ENCODE measurements at regions not wholly inside any gene's neighbourhood (a gene's known extent, or its start where the extent isn't known, plus 50 kb on each side); places are given as distances from the start of the nearest gene placed in this dataset.

- no peak for TF ChIP-seq Cebpa-rat (IDR thresholded peaks at IDR 0.05)
- Histone ChIP-seq H3K36me3 (no peaks in the 10 kb centered on the region), H3K9me3 (peaks cover 13% of the 10 kb centered on the region; the same call in 1 of the 2 replicates), H3K27ac (no peak overlapping the region), H3K4me2 (no peak overlapping the region), H3K4me1 (peaks cover 13% of the 10 kb centered on the region), H3K27me3 (no peaks in the 10 kb centered on the region), H4K20me1 (no peaks in the 10 kb centered on the region), H3K4me3 (no peak overlapping the region), H3K9ac (no peak overlapping the region)
Measured at GRCh38 chr5:67317603-67318002, 121.0 kb upstream of the CD180 start.

- Histone ChIP-seq H3K36me3 (no peaks in the 10 kb centered on the region), H3K27me3 (no peaks in the 10 kb centered on the region), H3K4me1 (peaks cover 13% of the 10 kb centered on the region), H3K9me3 (peaks cover 13% of the 10 kb centered on the region; the same call in 1 of the 2 replicates), H3K4me2 (no peak overlapping the region), H3K4me3 (no peak overlapping the region), H3K9ac (no peak overlapping the region), H3K27ac (no peak overlapping the region), H4K20me1 (no peaks in the 10 kb centered on the region)
- no peak for TF ChIP-seq Cebpa-rat (IDR thresholded peaks at IDR 0.05)
Measured at GRCh38 chr5:67316695-67317094, 120.1 kb upstream of the CD180 start.

- no peak for TF ChIP-seq Cebpa-rat (IDR thresholded peaks at IDR 0.05)
- Histone ChIP-seq H3K9me3 (peaks cover 13% of the 10 kb centered on the region; the same call in 1 of the 2 replicates), H3K4me1 (peaks cover 13% of the 10 kb centered on the region), H4K20me1 (no peaks in the 10 kb centered on the region), H3K27me3 (no peaks in the 10 kb centered on the region), H3K27ac (0 out of 2 replicates have a peak overlapping the region, but pooled peaks have one; percentile 16), H3K36me3 (no peaks in the 10 kb centered on the region), H3K9ac (no peak overlapping the region), H3K4me3 (no peak overlapping the region), H3K4me2 (peak overlapping the region; percentile 52)
Measured at GRCh38 chr5:67315082-67315989, 118.7 kb upstream of the CD180 start.

- H3K27ac ChIP-seq: no peak overlapping the region
- TF ChIP-seq Cebpa-rat (IDR thresholded peaks at IDR 0.05): no peak
Measured at GRCh38 chr5:67311701-67312100, 115.1 kb upstream of the CD180 start.

GRCh38 chr5:67311208-67311607, 114.6 kb upstream of the CD180 start:
- Histone ChIP-seq H4K20me1 (no peaks in the 10 kb centered on the region), H3K27ac (no peak overlapping the region), H3K36me3 (no peaks in the 10 kb centered on the region), H3K27me3 (no peaks in the 10 kb centered on the region), H3K9me3 (0 out of 2 replicates have a peak, but pooled peaks cover 5% of the 10 kb centered on the region), H3K4me3 (no peak overlapping the region), H3K4me2 (no peak overlapping the region), H3K9ac (no peak overlapping the region), H3K4me1 (peaks cover 12% of the 10 kb centered on the region)
- TF ChIP-seq Cebpa-rat (IDR thresholded peaks at IDR 0.05): no peak

More at GRCh38 chr5:67311701-67312100, 115.1 kb upstream of the CD180 start:
- no peak overlapping the region for H3K4me3 ChIP-seq
- no peak overlapping the region for H3K4me2 ChIP-seq
- peaks cover 13% of the 10 kb centered on the region for H3K4me1 ChIP-seq
- no peaks in the 10 kb centered on the region for H3K27me3 ChIP-seq
- H3K9ac ChIP-seq: no peak overlapping the region
- H3K36me3 ChIP-seq: no peaks in the 10 kb centered on the region
- no peaks in the 10 kb centered on the region for H4K20me1 ChIP-seq
- 0 out of 2 replicates have a peak, but pooled peaks cover 5% of the 10 kb centered on the region for H3K9me3 ChIP-seq

- H3K4me3 ChIP-seq: no peak overlapping the region
- no peak for TF ChIP-seq Cebpa-rat (IDR thresholded peaks at IDR 0.05)
- no peak overlapping the region for H3K4me2 ChIP-seq
- 0 out of 2 replicates have a peak, but pooled peaks cover 5% of the 10 kb centered on the region for H3K9me3 ChIP-seq
- H4K20me1 ChIP-seq: no peaks in the 10 kb centered on the region
- H3K27me3 ChIP-seq: no peaks in the 10 kb centered on the region
- H3K36me3 ChIP-seq: no peaks in the 10 kb centered on the region
- peaks cover 8% of the 10 kb centered on the region for H3K4me1 ChIP-seq
- no peak overlapping the region for H3K27ac ChIP-seq
- H3K9ac ChIP-seq: no peak overlapping the region
Measured at GRCh38 chr5:67310740-67311139, 114.1 kb upstream of the CD180 start.

- Histone ChIP-seq H3K9ac (no peak overlapping the region), H3K27ac (no peak overlapping the region), H3K4me2 (no peak overlapping the region), H3K4me1 (peaks cover 2% of the 10 kb centered on the region), H3K27me3 (no peaks in the 10 kb centered on the region), H3K4me3 (no peak overlapping the region), H4K20me1 (no peaks in the 10 kb centered on the region), H3K36me3 (no peaks in the 10 kb centered on the region), H3K9me3 (0 out of 2 replicates have a peak, but pooled peaks cover 5% of the 10 kb centered on the region)
- TF ChIP-seq Cebpa-rat (IDR thresholded peaks at IDR 0.05): no peak
Measured at GRCh38 chr5:67310169-67310568, 113.6 kb upstream of the CD180 start.

GRCh38 chr5:67308988-67309688, 112.5 kb upstream of the CD180 start:
- H3K4me2 ChIP-seq: no peak overlapping the region
- H3K36me3 ChIP-seq: no peaks in the 10 kb centered on the region
- H3K4me3 ChIP-seq: no peak overlapping the region
- H3K4me1 ChIP-seq: no peaks in the 10 kb centered on the region
- no peak overlapping the region for H3K9ac ChIP-seq
- H3K27me3 ChIP-seq: no peaks in the 10 kb centered on the region
- no peak for TF ChIP-seq Cebpa-rat (IDR thresholded peaks at IDR 0.05)
- no peak overlapping the region for H3K27ac ChIP-seq
- 0 out of 2 replicates have a peak, but pooled peaks cover 2% of the 10 kb centered on the region for H3K9me3 ChIP-seq
- no peaks in the 10 kb centered on the region for H4K20me1 ChIP-seq

GRCh38 chr5:67306965-67307607, 110.5 kb upstream of the CD180 start:
- no peaks in the 10 kb centered on the region for H3K4me1 ChIP-seq
- no peaks in the 10 kb centered on the region for H3K36me3 ChIP-seq
- no peaks in the 10 kb centered on the region for H3K27me3 ChIP-seq
- no peaks in the 10 kb centered on the region for H3K9me3 ChIP-seq
- no peak overlapping the region for H3K4me3 ChIP-seq
- H3K9ac ChIP-seq: no peak overlapping the region
- H4K20me1 ChIP-seq: no peaks in the 10 kb centered on the region
- H3K4me2 ChIP-seq: no peak overlapping the region
- no peak overlapping the region for H3K27ac ChIP-seq
- TF ChIP-seq Cebpa-rat (IDR thresholded peaks at IDR 0.05): no peak

Data from BLaER1 (cell line).